Activated naive CD8-positive, alpha-beta T cell treated with anti-CD3 and anti-CD28 coated beads, Interleukin-2, amount 50 U/mL, for 24 hours (primary cell): ENCODE measurements at regions not wholly inside any gene's neighbourhood (a gene's known extent, or its start where the extent isn't known, plus 50 kb on each side); places are given as distances from the start of the nearest gene placed in this dataset.

Experiments
- ATAC-seq: fragments of 150-1000 bp; cut with Tn5 transposase; one replicate; pipeline ENCODE4 v1.10.0; 2021
- DNase-seq: peaks from one replicate; pipeline ENCODE4 v3.0.0; 2021
- H3K27ac Mint-ChIP-seq: one replicate; pipeline ENCODE4 v1.8.0; 2021; ENCODE audit warnings: mild to moderate bottlenecking, mixed read lengths
- H3K27me3 Mint-ChIP-seq: one replicate; pipeline ENCODE4 v1.8.0; 2021; ENCODE audit warnings: mixed read lengths
- H3K36me3 Mint-ChIP-seq: one replicate; pipeline ENCODE4 v1.8.0; 2021; ENCODE audit warnings: low read depth, mixed read lengths
- H3K4me1 Mint-ChIP-seq: one replicate; pipeline ENCODE4 v1.8.0; 2021; ENCODE audit warnings: mixed read lengths
- H3K4me3 Mint-ChIP-seq: one replicate; pipeline ENCODE4 v1.8.0; 2021; ENCODE audit warnings: mild to moderate bottlenecking, moderate library complexity, mixed read lengths
- H3K9me3 Mint-ChIP-seq: one replicate; pipeline ENCODE4 v1.8.0; 2021; ENCODE audit warnings: mixed read lengths

- no peaks in the 10 kb centered on the region for H3K9me3 Mint-ChIP-seq
- H3K36me3 Mint-ChIP-seq = no peaks in the 10 kb centered on the region
- no peak for DNase-seq
- H3K4me3 Mint-ChIP-seq = no peak overlapping the region
- no peak overlapping the region for H3K27ac Mint-ChIP-seq
- no peaks in the 10 kb centered on the region for H3K4me1 Mint-ChIP-seq
- H3K27me3 Mint-ChIP-seq = peaks cover 2% of the 10 kb centered on the region
- ATAC-seq = no peak
Observed at GRCh38 chr15:38878026-38878425, 313.4 kb upstream of the RASGRP1 start.

- no peaks in the 10 kb centered on the region for H3K9me3 Mint-ChIP-seq
- H3K4me3 Mint-ChIP-seq = no peak overlapping the region
- peaks cover 1% of the 10 kb centered on the region for H3K4me1 Mint-ChIP-seq
- peaks cover 2% of the 10 kb centered on the region for H3K27me3 Mint-ChIP-seq
- DNase-seq = no peak
- no peak for ATAC-seq
- no peaks in the 10 kb centered on the region for H3K36me3 Mint-ChIP-seq
- H3K27ac Mint-ChIP-seq = no peak overlapping the region
Observed at GRCh38 chr15:38878926-38879325, 314.3 kb upstream of the RASGRP1 start.

GRCh38 chr15:38879909-38880471 is 315.4 kb upstream of the RASGRP1 start:
- H3K9me3 Mint-ChIP-seq = no peaks in the 10 kb centered on the region
- H3K27ac Mint-ChIP-seq = no peak overlapping the region
- H3K4me3 Mint-ChIP-seq = no peak overlapping the region
- no peaks in the 10 kb centered on the region for H3K36me3 Mint-ChIP-seq
- DNase-seq = no peak
- ATAC-seq = no peak
- peaks cover 4% of the 10 kb centered on the region for H3K4me1 Mint-ChIP-seq
- peaks cover 2% of the 10 kb centered on the region for H3K27me3 Mint-ChIP-seq

- no peaks in the 10 kb centered on the region for H3K36me3 Mint-ChIP-seq
- H3K4me1 Mint-ChIP-seq = peaks cover 4% of the 10 kb centered on the region
- ATAC-seq = no peak
- DNase-seq = no peak
- H3K9me3 Mint-ChIP-seq = no peaks in the 10 kb centered on the region
- H3K27ac Mint-ChIP-seq = no peak overlapping the region
- H3K27me3 Mint-ChIP-seq = no peaks in the 10 kb centered on the region
- H3K4me3 Mint-ChIP-seq = no peak overlapping the region
Observed at GRCh38 chr15:38882221-38882620, 317.6 kb upstream of the RASGRP1 start.

GRCh38 chr15:38883987-38884386 is 319.4 kb upstream of the RASGRP1 start:
- Mint-ChIP-seq H3K27ac (no peak overlapping the region), H3K4me3 (no peak overlapping the region), H3K27me3 (no peaks in the 10 kb centered on the region), H3K4me1 (peaks cover 4% of the 10 kb centered on the region), H3K9me3 (no peaks in the 10 kb centered on the region), H3K36me3 (no peaks in the 10 kb centered on the region)
- DNase-seq (no peak), ATAC-seq (no peak)

- H3K27me3 Mint-ChIP-seq = no peaks in the 10 kb centered on the region
- no peak overlapping the region for H3K27ac Mint-ChIP-seq
- no peak overlapping the region for H3K4me3 Mint-ChIP-seq
- DNase-seq (no peak), ATAC-seq (no peak)
- no peaks in the 10 kb centered on the region for H3K36me3 Mint-ChIP-seq
- H3K9me3 Mint-ChIP-seq = no peaks in the 10 kb centered on the region
- peaks cover 4% of the 10 kb centered on the region for H3K4me1 Mint-ChIP-seq
Observed at GRCh38 chr15:38885001-38885400, 320.4 kb upstream of the RASGRP1 start.

GRCh38 chr15:38885471-38885952 is 320.9 kb upstream of the RASGRP1 start:
- no peaks in the 10 kb centered on the region for H3K36me3 Mint-ChIP-seq
- ATAC-seq (no peak), DNase-seq (no peak)
- peaks cover 4% of the 10 kb centered on the region for H3K4me1 Mint-ChIP-seq
- no peaks in the 10 kb centered on the region for H3K27me3 Mint-ChIP-seq
- no peak overlapping the region for H3K27ac Mint-ChIP-seq
- H3K4me3 Mint-ChIP-seq = no peak overlapping the region
- H3K9me3 Mint-ChIP-seq = no peaks in the 10 kb centered on the region

- Mint-ChIP-seq H3K27ac (no peak overlapping the region), H3K9me3 (no peaks in the 10 kb centered on the region), H3K27me3 (no peaks in the 10 kb centered on the region), H3K4me1 (peaks cover 4% of the 10 kb centered on the region), H3K4me3 (no peak overlapping the region), H3K36me3 (no peaks in the 10 kb centered on the region)
- no peak for ATAC-seq
- DNase-seq = no peak
Observed at GRCh38 chr15:38886315-38887163, 321.9 kb upstream of the RASGRP1 start.

GRCh38 chr15:38888701-38889221 is 324.1 kb upstream of the RASGRP1 start:
- DNase-seq = no peak
- H3K4me3 Mint-ChIP-seq = no peak overlapping the region
- no peak for ATAC-seq
- peaks cover 4% of the 10 kb centered on the region for H3K4me1 Mint-ChIP-seq
- H3K9me3 Mint-ChIP-seq = no peaks in the 10 kb centered on the region
- no peak overlapping the region for H3K27ac Mint-ChIP-seq
- peaks cover 6% of the 10 kb centered on the region for H3K27me3 Mint-ChIP-seq
- no peaks in the 10 kb centered on the region for H3K36me3 Mint-ChIP-seq

- Mint-ChIP-seq H3K4me3 (no peak overlapping the region), H3K27ac (no peak overlapping the region)
Observed at GRCh38 chr15:38890194-38890593, 325.6 kb upstream of the RASGRP1 start.

GRCh38 chr15:38893925-38894242 is 329.3 kb upstream of the RASGRP1 start:
- ATAC-seq = no peak
- H3K27ac Mint-ChIP-seq = no peak overlapping the region
- peaks cover 7% of the 10 kb centered on the region for H3K27me3 Mint-ChIP-seq
- no peak for DNase-seq
- no peaks in the 10 kb centered on the region for H3K36me3 Mint-ChIP-seq
- H3K4me1 Mint-ChIP-seq = no peaks in the 10 kb centered on the region
- H3K4me3 Mint-ChIP-seq = no peak overlapping the region
- H3K9me3 Mint-ChIP-seq = no peaks in the 10 kb centered on the region

More at GRCh38 chr15:38890194-38890593, 325.6 kb upstream of the RASGRP1 start:
- peaks cover 7% of the 10 kb centered on the region for H3K27me3 Mint-ChIP-seq
- no peaks in the 10 kb centered on the region for H3K4me1 Mint-ChIP-seq
- H3K36me3 Mint-ChIP-seq = no peaks in the 10 kb centered on the region
- ATAC-seq (no peak), DNase-seq (no peak)
- no peaks in the 10 kb centered on the region for H3K9me3 Mint-ChIP-seq

GRCh38 chr15:38894243-38894948 is 329.8 kb upstream of the RASGRP1 start:
- Mint-ChIP-seq H3K27me3 (peaks cover 7% of the 10 kb centered on the region), H3K36me3 (no peaks in the 10 kb centered on the region), H3K4me1 (no peaks in the 10 kb centered on the region), H3K4me3 (no peak overlapping the region), H3K9me3 (no peaks in the 10 kb centered on the region), H3K27ac (no peak overlapping the region)
- ATAC-seq (no peak), DNase-seq (no peak)

GRCh38 chr15:38895326-38896255 is 331.0 kb upstream of the RASGRP1 start:
- Mint-ChIP-seq H3K4me3 (no peak overlapping the region), H3K36me3 (no peaks in the 10 kb centered on the region), H3K27ac (no peak overlapping the region), H3K9me3 (no peaks in the 10 kb centered on the region), H3K4me1 (no peaks in the 10 kb centered on the region), H3K27me3 (peaks cover 7% of the 10 kb centered on the region)
- DNase-seq = no peak
- ATAC-seq = no peak

- Mint-ChIP-seq H3K36me3 (no peaks in the 10 kb centered on the region), H3K9me3 (no peaks in the 10 kb centered on the region), H3K4me3 (no peak overlapping the region), H3K4me1 (no peaks in the 10 kb centered on the region), H3K27me3 (peaks cover 7% of the 10 kb centered on the region), H3K27ac (no peak overlapping the region)
- ATAC-seq (no peak), DNase-seq (no peak)
Observed at GRCh38 chr15:38896647-38897046, 332.0 kb upstream of the RASGRP1 start.
